Ovary (tissue), 7 donors: ENCODE measurements at regions not wholly inside any gene's neighbourhood (a gene's known extent, or its start where the extent isn't known, plus 50 kb on each side); places are given as distances from the start of the nearest gene placed in this dataset.

Experiments used
- DNase-seq, 5 donors: peaks; one replicate each; pipeline ENCODE4 v3.0.0-alpha.2; 2019 to 2020
- H3K27ac ChIP-seq, 2 donors: fragments of 200-600 bp; one replicate each; pipeline versions ENCODE4 v1.5.1 to v1.8.0; 2019 to 2022
- H3K27me3 ChIP-seq: fragments of 200-600 bp; one replicate; pipeline ENCODE4 v1.8.0; 2022
- H3K36me3 ChIP-seq: fragments of 200-600 bp; sonication (generic); one replicate; pipeline ENCODE4 v1.5.1; 2019
- H3K4me1 ChIP-seq: one replicate; pipeline ENCODE4 v1.8.1; 2013; ENCODE audit warnings: mild to moderate bottlenecking, moderate library complexity; ENCODE audit not compliant: insufficient read depth
- H3K4me3 ChIP-seq: fragments of 200-600 bp; sonication (generic); one replicate; pipeline ENCODE4 v1.5.1; 2017
- H3K9me3 ChIP-seq, 2 donors: fragments of 200-600 bp in 1 of 2; sonication (generic) in 1 of 2; one replicate each; pipeline versions ENCODE4 v1.5.1 to v1.8.1; 2013 to 2019; ENCODE audit warnings: mild to moderate bottlenecking in 1 of 2, moderate library complexity in 1 of 2
- CTCF ChIP-seq, 3 donors: fragments of 450-650 bp in 2 of 3; fragments of 200-600 bp in 1 of 3; IDR thresholded peaks; one replicate each; pipeline versions ENCODE4 v1.5.1 to v1.8.0; 2016 to 2022; ENCODE audit warnings: antibody characterized with exemption in 3 of 3, mild to moderate bottlenecking in 1 of 3
- EP300 ChIP-seq: sonication (generic); formaldehyde crosslinking; IDR thresholded peaks from one replicate; pipeline ENCODE4 v1.6.1; 2017; ENCODE audit warnings: antibody characterized with exemption
- POLR2A ChIP-seq: fragments of 450-650 bp; IDR thresholded peaks from one replicate; pipeline ENCODE4 v1.6.1; 2017; ENCODE audit warnings: antibody characterized with exemption, mild to moderate bottlenecking, moderate library complexity
- whole genome bisulfite sequencing, 3 donors: extraction: QIAGEN DNeasy Blood & Tissue Kit in 1 of 3; methylation state at CpG; one replicate each; pipeline versions ENCODE4 v1.1.5 to v1.1.7; 2013 to 2017; 5-methylcytosine and 5-hydroxymethylcytosine counted together
- intact Hi-C, 4 donors: fragments of 100-400 bp; cut with DNase I; formaldehyde crosslinking; loops; one replicate each; pipeline versions ENCODE4 v1.11.0 to v1.15.1; 2022 to 2023
- donor health status: DM: no; HTN: no; CAD: no; lungs with moderate emphysema.
- donor health status: DM: no; HTN: no; CAD: no.
- donor health status: Bipolar disorder and iron deficiency.
- donor health status: DM: no; HTN: no; CAD: no.
- donor health status: DM: yes; HTN: yes; CAD: no.

- TF ChIP-seq CTCF (IDR thresholded peaks at IDR 0.05): no peak
- TF ChIP-seq POLR2A: no peak
- TF ChIP-seq EP300: no peak
- 28 to 42% (median 32%) methylated on average over 8 of the region's 8 CpGs for WGBS, 3 donors
- DNase-seq: no peak
- Histone ChIP-seq H3K9me3 (no peaks in the 10 kb centered on the region), H3K27ac (peak overlapping the region; percentile 94 to 95), H3K4me3 (peak overlapping the region; percentile 60), H3K4me1 (peaks cover 5% of the 10 kb centered on the region), H3K36me3 (no peaks in the 10 kb centered on the region), H3K27me3 (no peaks in the 10 kb centered on the region)
- intact Hi-C loops: loop anchor here (2.0 to 10.0 kb wide), 13 partner anchors 99 to 599 kb away; partner anchors contain the start of genes MAML3 (in 2 of the 4) and MGST2 (in 1 of the 4)
Measured at GRCh38 chr4:140253556-140254027, 99.6 kb upstream of the MAML3 start.

- TF ChIP-seq CTCF (IDR thresholded peaks at IDR 0.05): peak; percentile 78 to 85 (median 84)
- TF ChIP-seq EP300: no peak
- H3K4me3 ChIP-seq: peak overlapping the region; percentile 60
- DNase-seq: peak; percentile 78 to 89 (median 85)
- H3K27me3 ChIP-seq: no peaks in the 10 kb centered on the region
- 1% methylated on average over 44 to 72 of the region's 72 CpGs for WGBS, 3 donors
- peak overlapping the region; percentile 94 to 95 for H3K27ac ChIP-seq
- peaks cover 5% of the 10 kb centered on the region for H3K4me1 ChIP-seq
- H3K9me3 ChIP-seq: no peaks in the 10 kb centered on the region
- no peaks in the 10 kb centered on the region for H3K36me3 ChIP-seq
- intact Hi-C loops: loop anchor here (2.0 to 10.0 kb wide), 13 partner anchors 98 to 598 kb away; partner anchors contain the start of genes MAML3 (in 2 of the 4) and MGST2 (in 1 of the 4)
Measured at GRCh38 chr4:140252742-140253555, 99.0 kb upstream of the MAML3 start.

GRCh38 chr4:140252141-140252741 is 98.3 kb upstream of the MAML3 start:
- 17 to 22% (median 21%) methylated on average over 19 of the region's 19 CpGs for WGBS, 3 donors
- H3K36me3 ChIP-seq: no peaks in the 10 kb centered on the region
- DNase-seq: peak; percentile 34 to 63 (median 54)
- no peaks in the 10 kb centered on the region for H3K9me3 ChIP-seq
- no peaks in the 10 kb centered on the region for H3K27me3 ChIP-seq
- TF ChIP-seq EP300 (no peak), CTCF (IDR thresholded peaks at IDR 0.05) (peak in 1 of 3 donors; percentile 5)
- H3K27ac ChIP-seq: peak overlapping the region; percentile 94 to 95
- H3K4me1 ChIP-seq: peaks cover 5% of the 10 kb centered on the region
- intact Hi-C loops: loop anchor here (2.0 to 10.0 kb wide), 13 partner anchors 97 to 597 kb away; partner anchors contain the start of genes MAML3 (in 2 of the 4) and MGST2 (in 1 of the 4)
- H3K4me3 ChIP-seq: peak overlapping the region; percentile 60

- no peak for DNase-seq
- intact Hi-C loops: loop anchor here (5.0 to 10.0 kb wide), 9 partner anchors 99 to 597 kb away; partner anchors contain the start of genes MAML3 (in 1 of the 4) and MGST2 (in 1 of the 4)
- H3K4me3 ChIP-seq: no peak overlapping the region
Measured at GRCh38 chr4:140251571-140251970, 97.6 kb upstream of the MAML3 start.

More at GRCh38 chr4:140251571-140251970, 97.6 kb upstream of the MAML3 start:
- no peak for TF ChIP-seq EP300
- TF ChIP-seq POLR2A: no peak
- no peak for TF ChIP-seq CTCF (IDR thresholded peaks at IDR 0.05)
- 84 to 90% (median 89%) methylated on average over 5 of the region's 5 CpGs for WGBS, 3 donors
- Histone ChIP-seq H3K27ac (peak overlapping the region in 1 of 2 donors; percentile 95), H3K9me3 (no peaks in the 10 kb centered on the region), H3K4me1 (peaks cover 5% of the 10 kb centered on the region), H3K36me3 (no peaks in the 10 kb centered on the region), H3K27me3 (no peaks in the 10 kb centered on the region)
